COR-L47 (cell line): ENCODE measurements at regions not wholly inside any gene's neighbourhood (a gene's known extent, or its start where the extent isn't known, plus 50 kb on each side); places are given as distances from the start of the nearest gene placed in this dataset.

Experiments
- DNase-seq: peaks from one replicate; lab custom pipeline; 2025; lab: John Stamatoyannopoulos, UW

DNA sequence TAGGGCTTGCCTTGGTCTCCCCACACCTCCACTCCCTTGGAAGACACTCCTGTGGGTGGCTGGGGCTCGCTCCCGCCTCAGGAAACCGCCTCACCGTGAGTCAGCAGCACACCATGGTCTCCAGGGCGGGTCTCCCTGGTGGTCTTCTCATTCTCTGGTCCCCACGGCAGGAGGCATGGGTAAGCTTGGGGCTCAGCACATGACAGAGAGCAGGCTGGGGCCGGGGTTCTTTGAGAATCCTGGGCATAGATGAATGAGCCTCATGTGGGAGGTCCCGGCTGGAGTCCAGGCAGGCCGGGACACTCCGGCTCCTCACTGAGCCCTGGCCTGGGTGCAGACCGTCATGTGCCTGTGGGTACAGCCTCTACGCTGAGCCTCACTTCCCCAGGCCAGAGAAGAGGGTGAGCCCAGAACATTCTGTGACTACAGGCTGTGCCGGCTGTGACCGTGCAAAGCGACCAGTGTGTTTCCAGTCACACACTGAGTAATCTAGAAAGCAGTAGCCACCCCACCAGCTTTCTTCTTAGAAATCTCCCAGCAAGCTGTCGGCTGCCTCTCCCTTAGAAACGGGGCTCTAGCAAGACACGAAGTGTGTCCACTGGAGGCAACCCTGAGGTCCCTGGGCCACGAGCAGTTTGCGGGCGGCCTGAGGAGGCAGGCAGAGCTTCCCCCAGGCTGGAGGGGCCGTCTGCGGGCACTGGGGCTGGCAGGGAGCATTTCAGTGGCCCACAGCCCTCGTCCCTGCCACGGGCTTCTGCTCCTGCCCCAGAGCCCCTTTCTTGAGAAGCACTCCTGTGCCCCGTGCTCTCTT lies 93.1 kb downstream of the RHOB start:
- DNase-seq, result no peak

DNA sequence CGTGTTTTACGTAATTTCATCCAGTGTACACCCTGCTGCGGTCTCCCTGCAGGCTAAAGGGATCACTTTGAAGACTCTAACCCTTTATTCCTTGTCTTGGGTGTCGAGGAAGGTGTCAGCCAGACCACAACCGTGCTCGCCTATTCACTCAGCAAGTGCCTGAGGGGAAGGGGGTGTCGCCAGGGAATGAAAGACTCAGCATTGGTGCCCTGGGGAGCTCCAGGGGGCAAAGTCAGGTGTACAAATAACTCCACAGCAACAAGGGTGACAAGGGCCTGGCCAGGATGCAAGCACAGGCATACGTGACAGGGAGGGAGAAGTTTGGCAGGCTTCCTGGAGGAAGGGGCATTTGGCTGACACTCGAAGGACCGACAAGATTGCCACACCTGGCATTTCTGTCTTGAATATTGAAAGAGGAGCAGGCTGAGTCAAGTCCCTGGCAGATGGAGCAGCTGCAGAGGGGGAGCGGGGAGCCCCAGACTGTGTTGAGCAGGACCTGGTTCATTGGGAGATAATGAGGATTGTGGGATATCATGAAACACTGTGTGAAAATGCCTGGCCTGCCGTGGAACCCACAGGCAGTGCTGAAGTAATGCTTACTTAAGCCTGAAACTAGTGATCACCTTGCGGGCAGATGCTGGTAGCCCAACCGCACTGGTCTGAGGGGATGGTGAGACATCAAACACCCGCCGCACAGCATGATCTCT lies 93.9 kb downstream of the RHOB start:
- no peak for DNase-seq

GRCh38 chr2:20541294-20541640 lies 94.4 kb downstream of the RHOB start:
- no peak for DNase-seq

- DNase-seq, result no peak
These were observed 94.8 kb downstream of the RHOB start for GRCh38 chr2:20541651-20542050.

GRCh38 chr2:20542269-20542668 lies 95.4 kb downstream of the RHOB start:
- DNase-seq, result no peak

DNA sequence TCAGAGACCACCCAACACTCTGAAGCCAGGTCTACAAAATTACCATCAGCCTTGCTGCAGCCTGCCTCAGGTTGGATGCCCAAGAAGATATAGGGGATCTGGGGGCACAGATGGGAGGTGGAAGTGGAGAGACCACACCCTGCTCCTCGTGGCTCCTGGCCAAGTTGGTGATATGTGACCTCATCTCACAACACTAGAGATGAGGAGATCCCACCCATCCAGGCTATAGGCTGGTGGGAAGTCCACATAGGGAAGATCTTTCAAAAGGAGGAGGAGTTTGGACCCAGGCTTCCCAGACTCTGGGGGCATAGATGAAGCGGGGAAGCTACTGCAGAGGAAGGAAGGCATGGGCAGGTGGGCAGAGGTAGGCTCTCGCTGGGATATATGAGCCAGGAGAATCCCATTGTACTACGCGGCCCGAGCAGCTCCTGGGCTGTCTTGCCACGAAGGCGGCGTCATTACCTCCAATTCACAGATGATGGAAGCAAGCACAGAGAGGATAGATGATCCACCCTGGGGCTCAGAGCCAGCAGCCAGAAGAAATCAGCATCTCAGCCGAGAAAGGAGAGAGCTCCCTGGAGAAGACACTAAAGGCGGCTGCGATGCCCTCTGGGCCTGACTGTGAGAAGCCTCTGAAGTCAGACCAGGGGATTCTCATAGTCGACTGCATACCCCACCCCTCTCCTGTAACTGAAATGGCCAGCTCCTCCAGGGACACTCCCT lies 96.0 kb downstream of the RHOB start:
- DNase-seq, result no peak

GRCh38 chr2:20543469-20544152 lies 96.7 kb downstream of the RHOB start:
- DNase-seq, result no peak

GRCh38 chr2:20544153-20544747 lies 97.4 kb downstream of the RHOB start:
- no peak for DNase-seq

DNA sequence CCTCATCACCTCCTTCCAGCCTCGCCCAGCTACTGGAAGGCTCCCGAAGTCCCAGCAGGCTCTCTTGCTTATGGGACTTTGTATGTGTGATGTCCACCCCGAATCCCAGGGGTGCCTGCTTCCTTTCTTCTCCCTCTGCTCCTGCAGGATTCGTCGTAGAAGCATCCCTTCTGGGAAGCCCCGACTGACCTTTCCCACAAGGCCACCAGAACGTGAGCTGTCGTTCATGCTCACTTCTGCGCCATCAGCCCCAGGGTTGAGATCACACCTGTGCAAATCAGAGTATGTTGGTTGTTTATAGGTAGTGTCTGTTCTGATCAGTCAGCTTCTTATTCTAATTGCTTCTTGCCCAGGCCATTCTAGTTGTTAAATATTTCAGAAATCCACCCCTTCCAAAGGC lies 101.8 kb downstream of the HS1BP3 start:
- DNase-seq, result no peak

GRCh38 chr2:20549691-20550348 lies 101.1 kb downstream of the HS1BP3 start:
- no peak for DNase-seq

- no peak for DNase-seq
These were observed 99.5 kb downstream of the HS1BP3 start for GRCh38 chr2:20551260-20551944.

DNA sequence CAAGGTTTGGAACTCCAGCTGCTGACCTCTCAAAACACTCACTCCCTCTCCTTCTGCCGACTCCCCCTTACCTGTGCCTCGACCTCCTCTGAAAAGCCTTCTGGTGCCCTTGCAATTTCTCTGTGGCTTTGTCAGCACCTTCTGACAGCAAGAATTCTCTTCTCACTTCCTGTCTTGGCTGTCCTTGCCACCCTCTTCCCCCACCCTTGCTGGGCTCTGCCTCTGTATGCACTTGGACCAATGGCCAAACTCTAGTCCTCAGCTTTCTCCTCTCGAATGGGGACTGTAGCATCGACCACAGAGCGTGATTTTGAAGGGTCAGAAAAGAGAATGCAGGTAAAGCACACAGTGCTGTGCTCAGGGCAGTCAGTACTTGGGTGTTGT lies 99.0 kb downstream of the HS1BP3 start:
- DNase-seq, result no peak

DNA sequence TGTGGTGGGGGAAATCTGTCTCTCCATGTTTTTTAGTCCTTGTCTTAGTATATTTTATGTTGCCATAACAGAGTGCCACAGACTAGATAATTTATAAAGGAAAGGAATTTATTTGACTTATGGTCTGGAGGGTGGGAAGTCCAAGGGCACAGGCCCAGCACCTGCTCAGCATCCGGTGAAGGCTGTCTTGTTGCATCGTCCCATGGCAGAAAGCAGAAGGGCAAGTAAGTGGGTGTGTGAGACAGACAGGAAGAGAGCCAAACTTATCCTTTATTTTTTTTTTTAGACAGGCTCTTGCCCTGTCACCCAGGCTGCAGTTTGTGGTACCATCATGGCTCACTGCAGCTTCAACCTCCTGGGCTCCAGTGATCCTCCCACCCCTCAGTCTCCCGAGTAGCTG lies 98.1 kb downstream of the HS1BP3 start:
- no peak for DNase-seq

- DNase-seq, result no peak
These were observed 97.3 kb downstream of the HS1BP3 start for GRCh38 chr2:20553580-20553979.

DNA sequence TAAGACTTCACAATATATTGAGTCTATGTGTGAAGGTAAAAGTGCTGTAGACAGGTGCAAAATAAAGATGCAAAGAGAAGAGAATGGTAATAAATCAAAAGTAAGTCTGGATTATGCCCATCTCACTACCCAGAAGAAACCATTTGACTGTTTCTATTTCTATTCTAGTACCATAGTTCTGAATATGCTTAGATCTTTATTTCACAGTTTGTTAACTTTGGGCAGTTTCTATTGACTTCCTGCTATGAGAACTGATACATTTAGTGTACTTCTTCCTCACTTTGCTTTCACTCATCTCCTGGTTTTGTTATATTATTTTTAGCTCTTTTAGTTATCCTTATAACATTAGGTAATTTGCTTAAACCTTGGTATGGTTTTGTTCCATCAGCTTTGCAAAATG lies 94.9 kb downstream of the HS1BP3 start:
- DNase-seq, result no peak

- no peak for DNase-seq
These were observed 94.1 kb downstream of the HS1BP3 start for GRCh38 chr2:20556756-20557155.

DNA sequence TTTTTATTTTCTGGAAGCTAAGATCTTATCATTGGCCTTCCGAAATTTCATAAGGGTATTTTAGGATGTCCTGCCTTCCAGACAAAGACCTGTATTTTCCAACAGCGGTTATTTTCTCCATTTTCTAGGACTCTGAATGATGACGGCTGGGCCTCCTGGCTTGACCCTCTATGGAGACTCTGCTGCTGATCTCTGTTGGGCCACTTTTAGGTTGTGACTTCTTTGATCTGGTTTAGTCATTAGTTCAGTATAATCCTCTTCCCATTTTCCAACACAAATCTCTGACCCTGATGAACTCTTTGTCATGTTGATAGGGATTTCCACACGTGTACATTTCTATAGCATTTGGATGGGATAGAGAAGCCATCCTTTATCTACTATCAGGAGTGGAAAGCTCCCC lies 93.7 kb downstream of the HS1BP3 start:
- no peak for DNase-seq

- no peak for DNase-seq
These were observed 93.3 kb downstream of the HS1BP3 start for GRCh38 chr2:20557635-20558034.

DNA sequence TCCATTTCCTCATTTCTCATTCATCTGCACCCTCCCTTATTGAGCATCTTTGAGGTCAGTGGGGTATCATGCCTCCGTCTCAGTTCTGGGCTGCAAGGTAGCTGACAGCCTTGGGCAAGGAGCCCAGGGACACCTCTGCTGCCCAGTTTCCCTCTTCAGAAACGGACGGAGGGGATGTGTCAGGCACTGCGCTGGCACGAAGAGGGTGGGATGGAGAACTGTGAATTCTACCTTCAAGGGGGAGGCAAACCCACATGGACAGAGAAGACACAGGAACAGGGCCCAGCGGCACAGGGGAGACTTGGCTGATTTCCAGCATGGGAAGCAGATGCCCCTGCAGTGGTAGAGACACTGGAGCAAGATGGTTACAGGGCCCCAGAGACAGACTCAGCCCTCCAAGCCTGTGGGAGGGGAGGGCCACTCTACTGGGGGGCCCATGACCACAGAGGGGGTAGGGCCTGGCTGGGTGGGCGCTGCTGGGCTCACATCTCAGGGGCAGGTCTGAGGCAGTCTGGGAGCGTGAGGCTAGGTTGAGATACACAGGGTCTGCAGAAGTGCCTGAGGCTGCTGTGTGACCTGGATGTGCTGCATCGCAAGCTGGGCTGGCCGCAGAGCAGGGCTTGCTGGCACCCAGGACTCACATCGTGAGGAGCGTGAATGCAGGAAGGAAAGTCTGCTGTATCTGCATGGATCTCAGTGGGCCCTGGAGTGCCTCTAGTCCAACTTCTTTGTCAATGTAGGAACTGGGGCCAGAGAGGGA lies 92.3 kb downstream of the HS1BP3 start:
- DNase-seq, result no peak

DNA sequence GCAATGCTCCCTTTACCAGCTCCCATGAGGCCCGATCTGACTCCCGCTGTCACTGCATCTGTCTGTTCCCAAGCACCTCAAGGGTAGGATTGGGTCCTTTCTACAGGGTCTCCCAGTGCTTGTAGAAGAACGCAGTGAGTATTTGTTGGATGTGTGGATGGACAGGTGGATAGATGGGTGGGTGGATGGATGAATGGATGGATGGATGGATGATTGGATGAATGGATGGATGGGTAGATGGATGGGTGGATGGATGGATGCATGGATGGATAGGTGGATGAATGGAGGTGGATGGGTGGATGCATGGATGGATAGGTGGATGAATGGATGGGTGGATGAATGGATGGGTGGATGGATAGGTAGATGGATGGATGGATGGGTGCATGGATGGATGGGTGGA lies 91.6 kb downstream of the HS1BP3 start:
- DNase-seq, result no peak
